OCI-LY7 (cell line): ENCODE measurements at regions not wholly inside any gene's neighbourhood (a gene's known extent, or its start where the extent isn't known, plus 50 kb on each side); places are given as distances from the start of the nearest gene placed in this dataset.

ENCODE experiments used
- BruUV-seq: library from RNA; stranded (reverse); fragments of 400-500 nt; replicated peaks from 2 replicates; lab custom pipeline; 2021; lab: Mats Ljungman, UMichigan
- CTCF ChIA-PET: fragments of 300-600 bp; sonication (Branson Sonifier 250); formaldehyde crosslinking; loops from one replicate; lab custom pipeline; 2022; ENCODE audit warnings: antibody characterized with exemption; ENCODE audit not compliant: unreplicated experiment; lab: Charles Lee
- POLR2A ChIA-PET: fragments of 300-600 bp; sonication (Branson Sonifier 250); formaldehyde crosslinking; loops from one replicate; lab custom pipeline; 2022; ENCODE audit warnings: antibody characterized with exemption; lab: Charles Lee
- DNase-seq: peaks from one replicate; pipeline ENCODE4 v3.0.0-alpha.2; 2015; ENCODE audit warnings: low spot score
- H2AFZ ChIP-seq: fragments of 200-600 bp; sonication (generic), shearing (Covaris generic); 2 replicates; pipeline ENCODE4 v1.6.1; 2014; ENCODE audit warnings: mild to moderate bottlenecking, antibody characterized with exemption, low read length, moderate library complexity
- H3K27ac ChIP-seq: fragments of 200-600 bp; sonication (generic); 2 replicates; pipeline ENCODE4 v1.5.1; 2014; ENCODE audit warnings: mixed run types, low read depth, mild to moderate bottlenecking, moderate library complexity, low read length, inconsistent platforms; ENCODE audit not compliant: poor library complexity, severe bottlenecking
- H3K36me3 ChIP-seq: fragments of 200-600 bp; sonication (generic); 2 replicates; pipeline ENCODE4 v1.6.1; 2014; ENCODE audit warnings: mild to moderate bottlenecking, antibody characterized with exemption, low read length, moderate library complexity, mixed read lengths; ENCODE audit not compliant: insufficient read depth
- H3K4me1 ChIP-seq: fragments of 200-600 bp; sonication (generic); 2 replicates; pipeline ENCODE4 v1.5.1; 2014; ENCODE audit warnings: mild to moderate bottlenecking, low read length; ENCODE audit not compliant: insufficient read depth, poor library complexity, severe bottlenecking
- H3K4me2 ChIP-seq: fragments of 200-600 bp; sonication (generic); 2 replicates; pipeline ENCODE4 v1.6.1; 2014; ENCODE audit warnings: mild to moderate bottlenecking, low read length
- H3K4me3 ChIP-seq: fragments of 200-600 bp; sonication (generic); 2 replicates; pipeline ENCODE4 v1.5.1; 2014; ENCODE audit warnings: mild to moderate bottlenecking, low read depth, low read length; ENCODE audit not compliant: poor library complexity, severe bottlenecking
- H3K79me2 ChIP-seq: fragments of 200-600 bp; sonication (generic); 2 replicates; pipeline ENCODE4 v1.6.1; 2016; ENCODE audit warnings: low read depth, mild to moderate bottlenecking, low read length, moderate library complexity, mixed read lengths; ENCODE audit not compliant: insufficient read depth
- H3K9me2 ChIP-seq: fragments of 200-600 bp; sonication (generic); 2 replicates; pipeline ENCODE4 v1.6.1; 2016; ENCODE audit warnings: mild to moderate bottlenecking, low read length, mixed read lengths; ENCODE audit not compliant: insufficient read depth
- H3K9me3 ChIP-seq: fragments of 200-600 bp; sonication (generic); 2 replicates; pipeline ENCODE4 v1.6.1; 2014; ENCODE audit warnings: mild to moderate bottlenecking, mixed run types, low read length, mixed read lengths
- H4K20me1 ChIP-seq: fragments of 200-600 bp; sonication (generic); 2 replicates; pipeline ENCODE4 v1.6.1; 2014; ENCODE audit warnings: mild to moderate bottlenecking, antibody characterized with exemption, low read length, moderate library complexity, mixed read lengths; ENCODE audit not compliant: insufficient read depth
- EZH2phosphoT487 ChIP-seq: fragments of 200-600 bp; sonication (generic); IDR thresholded peaks from 2 replicates; pipeline ENCODE4 v1.6.1; 2018; ENCODE audit warnings: low read depth, borderline replicate concordance, mild to moderate bottlenecking, mixed run types, antibody characterized with exemption, low read length, moderate library complexity, mixed read lengths
- intact Hi-C: fragments of 100-400 bp; cut with micrococcal nuclease; formaldehyde crosslinking; loops from one replicate; pipeline ENCODE4 v1.10.0; 2022; ENCODE audit not compliant: unreplicated experiment
- TF ChIP-seq, protein P1 (sequence below): fragments of 200-600 bp; sonication (generic); conservative IDR thresholded peaks from 2 replicates; pipeline ENCODE4 v1.5.1; 2014; ENCODE audit warnings: mild to moderate bottlenecking, antibody characterized with exemption, low read length, moderate library complexity, mixed read lengths

DNA sequence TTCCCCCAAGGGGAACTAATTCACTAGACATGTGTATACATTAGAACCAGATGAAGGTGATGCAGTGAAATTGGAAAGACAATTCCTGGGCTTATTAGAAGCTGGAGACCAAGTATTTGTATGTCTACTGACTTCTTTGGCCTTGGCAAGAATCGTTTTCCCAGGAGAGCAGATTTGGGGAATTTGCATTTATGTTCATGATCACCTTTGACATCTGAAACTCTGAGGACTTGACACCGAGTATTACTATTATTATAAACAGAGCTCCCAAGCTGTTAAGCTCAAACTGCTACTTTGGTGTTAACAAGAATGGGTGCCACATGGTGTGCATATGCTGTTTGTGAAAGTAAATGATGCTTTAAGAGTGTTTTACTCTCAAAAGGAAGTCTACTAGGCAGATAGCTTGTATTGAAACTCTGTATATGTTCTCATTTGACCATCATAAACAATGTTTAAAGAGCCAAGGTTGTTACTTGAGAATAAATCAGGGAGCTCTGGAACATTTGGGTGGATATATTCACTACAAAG lies 519.8 kb upstream of the GOLIM4 start:
- no peaks in the 10 kb centered on the region for H3K4me1 ChIP-seq
- H3K4me2 ChIP-seq = no peak overlapping the region
- H3K9me3 ChIP-seq = no peaks in the 10 kb centered on the region
- BruUV-seq = no TSS peak
- DNase-seq = no peak
- POLR2A ChIA-PET = interaction anchor here (1.7 kb wide), 1 partner anchor 10 kb away, joined by 7 read pairs; no protein-coding TSS in a partner anchor
- H2AFZ ChIP-seq = no peak overlapping the region
- no peak overlapping the region for H3K27ac ChIP-seq
- CTCF ChIA-PET = no interaction called here
- intact Hi-C loops = no loop called here
- H3K4me3 ChIP-seq = no peak overlapping the region
- no peaks in the 10 kb centered on the region for H3K36me3 ChIP-seq
- TF ChIP-seq, protein P1, sequence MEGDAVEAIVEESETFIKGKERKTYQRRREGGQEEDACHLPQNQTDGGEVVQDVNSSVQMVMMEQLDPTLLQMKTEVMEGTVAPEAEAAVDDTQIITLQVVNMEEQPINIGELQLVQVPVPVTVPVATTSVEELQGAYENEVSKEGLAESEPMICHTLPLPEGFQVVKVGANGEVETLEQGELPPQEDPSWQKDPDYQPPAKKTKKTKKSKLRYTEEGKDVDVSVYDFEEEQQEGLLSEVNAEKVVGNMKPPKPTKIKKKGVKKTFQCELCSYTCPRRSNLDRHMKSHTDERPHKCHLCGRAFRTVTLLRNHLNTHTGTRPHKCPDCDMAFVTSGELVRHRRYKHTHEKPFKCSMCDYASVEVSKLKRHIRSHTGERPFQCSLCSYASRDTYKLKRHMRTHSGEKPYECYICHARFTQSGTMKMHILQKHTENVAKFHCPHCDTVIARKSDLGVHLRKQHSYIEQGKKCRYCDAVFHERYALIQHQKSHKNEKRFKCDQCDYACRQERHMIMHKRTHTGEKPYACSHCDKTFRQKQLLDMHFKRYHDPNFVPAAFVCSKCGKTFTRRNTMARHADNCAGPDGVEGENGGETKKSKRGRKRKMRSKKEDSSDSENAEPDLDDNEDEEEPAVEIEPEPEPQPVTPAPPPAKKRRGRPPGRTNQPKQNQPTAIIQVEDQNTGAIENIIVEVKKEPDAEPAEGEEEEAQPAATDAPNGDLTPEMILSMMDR = no peak
- TF ChIP-seq EZH2phosphoT487 = no peak
- no peaks in the 10 kb centered on the region for H3K9me2 ChIP-seq
- no peaks in the 10 kb centered on the region for H3K79me2 ChIP-seq
- H4K20me1 ChIP-seq = no peaks in the 10 kb centered on the region

DNA sequence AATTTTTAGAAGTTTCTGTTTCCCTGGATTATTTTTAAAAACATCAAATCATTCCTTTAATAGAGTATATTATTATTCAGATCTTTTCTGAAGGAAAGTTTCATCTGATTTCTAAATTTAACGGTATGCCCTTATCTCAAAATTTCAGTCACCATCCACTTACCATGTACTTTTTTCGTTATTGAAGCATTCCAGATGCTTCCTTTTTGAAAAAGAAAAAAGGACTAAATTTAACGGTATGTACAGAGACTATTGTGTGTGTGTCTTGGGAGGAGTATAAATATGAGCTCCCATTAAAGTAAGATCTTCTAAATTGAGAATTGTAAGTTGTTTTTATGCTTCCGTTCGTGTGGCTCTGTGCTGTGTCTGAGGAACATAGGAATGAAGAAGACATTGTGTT lies 517.4 kb upstream of the GOLIM4 start:
- Histone ChIP-seq H4K20me1 (no peaks in the 10 kb centered on the region), H2AFZ (no peak overlapping the region), H3K4me3 (no peak overlapping the region), H3K9me2 (no peaks in the 10 kb centered on the region), H3K36me3 (no peaks in the 10 kb centered on the region), H3K27ac (no peak overlapping the region), H3K4me2 (no peak overlapping the region), H3K79me2 (no peaks in the 10 kb centered on the region), H3K9me3 (no peaks in the 10 kb centered on the region), H3K4me1 (no peaks in the 10 kb centered on the region)
- CTCF ChIA-PET = no interaction called here
- intact Hi-C loops = no loop called here
- DNase-seq = no peak
- POLR2A ChIA-PET = interaction anchor here (0.6 kb wide), 1 partner anchor 109 kb away, joined by 10 read pairs; no protein-coding TSS in a partner anchor
- BruUV-seq = no TSS peak
- no peak for TF ChIP-seq EZH2phosphoT487
- TF ChIP-seq, protein P1 = no peak

DNA sequence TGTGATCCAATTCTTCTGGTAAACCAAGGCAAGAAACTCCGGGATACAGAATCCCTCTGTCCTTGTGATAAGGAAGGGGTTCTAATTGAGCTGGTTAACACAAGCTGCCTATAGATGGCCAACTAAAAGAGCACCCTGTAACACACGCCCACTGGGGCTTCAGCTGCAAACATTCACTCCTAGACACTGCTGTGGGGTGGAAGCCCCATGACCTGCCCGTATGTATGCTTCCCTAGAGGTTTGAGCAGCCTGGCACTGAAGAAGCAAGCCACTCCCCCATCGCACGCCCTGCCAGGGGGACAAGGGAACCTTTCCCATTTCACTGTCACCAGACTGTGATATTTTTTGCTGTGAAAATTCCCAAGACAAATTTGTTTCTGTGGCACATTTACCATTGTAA lies 516.9 kb upstream of the GOLIM4 start:
- Histone ChIP-seq H3K4me1 (no peaks in the 10 kb centered on the region), H3K36me3 (no peaks in the 10 kb centered on the region), H3K27ac (no peak overlapping the region), H4K20me1 (no peaks in the 10 kb centered on the region), H3K4me2 (no peak overlapping the region), H3K4me3 (no peak overlapping the region), H3K9me2 (no peaks in the 10 kb centered on the region), H3K79me2 (no peaks in the 10 kb centered on the region), H2AFZ (no peak overlapping the region), H3K9me3 (no peaks in the 10 kb centered on the region)
- intact Hi-C loops = no loop called here
- no TSS peak for BruUV-seq
- ChIA-PET POLR2A (interaction anchor here (0.6 kb wide), 1 partner anchor 109 kb away, joined by 10 read pairs; no protein-coding TSS in a partner anchor), CTCF (no interaction called here)
- no peak for DNase-seq
- TF ChIP-seq EZH2phosphoT487 = no peak
- TF ChIP-seq, protein P1 = no peak
